Panc1 (cell line): ENCODE measurements at regions not wholly inside any gene's neighbourhood (a gene's known extent, or its start where the extent isn't known, plus 50 kb on each side); places are given as distances from the start of the nearest gene placed in this dataset.

ENCODE experiments used
- ATAC-seq: fragments of 200-7000 bp; cut with Tn5 transposase; 2 replicates; pipeline ENCODE4 v1.9.1; 2020; ENCODE audit warnings: mild to moderate bottlenecking, moderate library complexity
- BruUV-seq: library from RNA; stranded (reverse); fragments of 400-500 nt; replicated peaks from 2 replicates; lab custom pipeline; 2021; lab: Mats Ljungman, UMichigan
- CTCF ChIA-PET: fragments of 300-600 bp; sonication (Branson Sonifier 250); formaldehyde crosslinking; loops from one replicate; lab custom pipeline; 2022; ENCODE audit warnings: antibody characterized with exemption; lab: Charles Lee
- POLR2A ChIA-PET: fragments of 300-600 bp; sonication (Branson Sonifier 250); formaldehyde crosslinking; loops from one replicate; lab custom pipeline; 2022; ENCODE audit warnings: antibody characterized with exemption; lab: Charles Lee
- DNase-seq: peaks from one replicate; pipeline ENCODE4 v3.0.0-alpha.2; 2010; ENCODE audit warnings: low read depth, low spot score
- H3K27ac ChIP-seq: 2 replicates; pipeline ENCODE4 v1.5.1; 2011; ENCODE audit warnings: mild to moderate bottlenecking, low read length, inconsistent platforms
- H3K27me3 ChIP-seq: fragments of 200-500 bp; sonication (Bioruptor generic); 2 replicates; pipeline ENCODE4 v1.6.0; 2014; ENCODE audit warnings: low read length, inconsistent platforms; ENCODE audit not compliant: control insufficient read depth, insufficient read depth
- H3K36me3 ChIP-seq: fragments of 200-500 bp; sonication (Bioruptor generic); 2 replicates; pipeline ENCODE4 v1.5.1; 2014; ENCODE audit warnings: inconsistent platforms, mild to moderate bottlenecking, low read length, moderate library complexity; ENCODE audit not compliant: control insufficient read depth, insufficient read depth
- H3K4me1 ChIP-seq: 2 replicates; pipeline ENCODE4 v1.5.1; 2011; ENCODE audit warnings: inconsistent platforms, mild to moderate bottlenecking, low read length, moderate library complexity; ENCODE audit not compliant: control insufficient read depth, insufficient read depth
- H3K4me3 ChIP-seq, 2 experiments: 2 replicates each; pipeline ENCODE4 v1.5.1; 2011 to 2012; ENCODE audit warnings: low read depth in 2 of 2, low read length in 2 of 2, mild to moderate bottlenecking in 2 of 2, inconsistent platforms in 1 of 2, moderate library complexity in 1 of 2
- H3K9me3 ChIP-seq: fragments of 200-500 bp; sonication (Bioruptor generic); 2 replicates; pipeline ENCODE4 v1.5.1; 2014; ENCODE audit warnings: low read depth, mild to moderate bottlenecking, inconsistent platforms, low read length, moderate library complexity; ENCODE audit not compliant: control insufficient read depth, insufficient read depth
- CTCF ChIP-seq: fragments of 450-650 bp; IDR thresholded peaks from 2 replicates; pipeline ENCODE4 v1.5.1; 2017; ENCODE audit warnings: mild to moderate bottlenecking
- POLR2AphosphoS5 ChIP-seq: IDR thresholded peaks from 2 replicates; pipeline ENCODE4 v1.6.1; 2012; ENCODE audit warnings: mild to moderate bottlenecking, low read depth, low read length, moderate library complexity
- REST ChIP-seq, 2 experiments: IDR thresholded peaks; 2 replicates each; pipeline ENCODE4 v1.6.1; 2011 to 2012; ENCODE audit warnings: low read depth in 2 of 2, control low read depth in 1 of 2, low read length in 1 of 2, mild to moderate bottlenecking in 1 of 2, moderate library complexity in 1 of 2; ENCODE audit not compliant: insufficient read depth in 1 of 2
- SIN3A ChIP-seq: IDR thresholded peaks from 2 replicates; pipeline ENCODE4 v1.6.1; 2012; ENCODE audit warnings: low read depth, mild to moderate bottlenecking, low read length, moderate library complexity, borderline replicate concordance; ENCODE audit not compliant: insufficient read depth
- TCF7L2 ChIP-seq: IDR thresholded peaks from 2 replicates; pipeline ENCODE4 v1.6.1; 2011; ENCODE audit warnings: mild to moderate bottlenecking, low read depth, low read length, inconsistent platforms
- in situ Hi-C: cut with HindIII; loops from 2 replicates; pipeline ENCODE4 v1.10.0; 2016; ENCODE audit warnings: low sequenced_read_pairs, low pct_unique_long_range_greater_than_20kb
- intact Hi-C: fragments of 100-400 bp; cut with micrococcal nuclease; formaldehyde crosslinking; loops from one replicate; pipeline ENCODE4 v1.10.0; 2022; ENCODE audit not compliant: unreplicated experiment

- ChIA-PET CTCF (no interaction called here), POLR2A (no interaction called here)
- no peaks in the 10 kb centered on the region for H3K9me3 ChIP-seq
- DNase-seq (no peak), ATAC-seq (no peak)
- no peaks in the 10 kb centered on the region for H3K4me1 ChIP-seq
- H3K36me3 ChIP-seq: no peaks in the 10 kb centered on the region
- in situ Hi-C loops (no loop called here), intact Hi-C loops (no loop called here)
- H3K4me3 ChIP-seq: no peak overlapping the region
- TF ChIP-seq SIN3A (no peak), POLR2AphosphoS5 (no peak), CTCF (no peak), REST (IDR thresholded peaks at IDR 0.05; ENCODE audit: insufficient read depth in 1 of 2, low read depth in 2 of 2, low read length in 1 of 2) (no peak), TCF7L2 (no peak)
- BruUV-seq: no TSS peak
- peaks cover 3% of the 10 kb centered on the region; the same call in 1 of the 2 replicates for H3K27me3 ChIP-seq
- no peak overlapping the region for H3K27ac ChIP-seq
These were observed 109.5 kb upstream of the SSTR4 start for GRCh38 chr20:22925613-22925983.

- intact Hi-C loops: no loop called here
These were observed 107.6 kb upstream of the SSTR4 start for GRCh38 chr20:22927537-22927936.

More at GRCh38 chr20:22927537-22927936, 107.6 kb upstream of the SSTR4 start:
- in situ Hi-C loops: no loop called here
- H3K4me3 ChIP-seq: no peak overlapping the region
- TF ChIP-seq REST (IDR thresholded peaks at IDR 0.05; ENCODE audit: insufficient read depth in 1 of 2, low read depth in 2 of 2, low read length in 1 of 2) (no peak), POLR2AphosphoS5 (no peak), CTCF (no peak), TCF7L2 (no peak), SIN3A (no peak)
- H3K27ac ChIP-seq: no peak overlapping the region
- POLR2A ChIA-PET: no interaction called here
- no peaks in the 10 kb centered on the region for H3K9me3 ChIP-seq
- H3K4me1 ChIP-seq: no peaks in the 10 kb centered on the region
- ATAC-seq: no peak
- no peaks in the 10 kb centered on the region for H3K36me3 ChIP-seq
- no peak for DNase-seq
- no TSS peak for BruUV-seq
- no peaks in the 10 kb centered on the region for H3K27me3 ChIP-seq
- CTCF ChIA-PET: no interaction called here
